Esophagus muscularis mucosa (tissue), 4 donors: ENCODE measurements at regions not wholly inside any gene's neighbourhood (a gene's known extent, or its start where the extent isn't known, plus 50 kb on each side); places are given as distances from the start of the nearest gene placed in this dataset.

ENCODE experiments used
- DNase-seq: peaks from one replicate; pipeline ENCODE4 v3.0.0-alpha.2; 2017; ENCODE audit errors: extremely low spot score
- H3K27ac ChIP-seq, 4 donors: fragments of 200-600 bp; sonication (generic); replicated peaks in 1 of 4; 1 replicate in 3 of 4; 2 replicates in 1 of 4; pipeline ENCODE4 v1.5.1; 2016 to 2019; ENCODE audit warnings: mild to moderate bottlenecking in 1 of 4
- H3K27me3 ChIP-seq, 4 donors: fragments of 200-600 bp; sonication (generic); one replicate each; pipeline versions ENCODE4 v1.5.1 to v1.6.0; 2016 to 2019
- H3K36me3 ChIP-seq, 4 donors: fragments of 200-600 bp; sonication (generic); one replicate each; pipeline ENCODE4 v1.5.1; 2016 to 2019
- H3K4me1 ChIP-seq, 4 donors: fragments of 200-600 bp; sonication (generic); one replicate each; pipeline ENCODE4 v1.5.1; 2016 to 2019
- H3K4me3 ChIP-seq, 4 donors: fragments of 200-600 bp; sonication (generic); 1 replicate in 2 of 4; 2 replicates in 2 of 4; pipeline ENCODE4 v1.5.1; 2016 to 2019; ENCODE audit warnings: mild to moderate bottlenecking in 4 of 4, moderate library complexity in 1 of 4
- H3K9me3 ChIP-seq, 4 donors: fragments of 200-600 bp; sonication (generic); 1 replicate in 3 of 4; 2 replicates in 1 of 4; pipeline ENCODE4 v1.5.1; 2016 to 2019
- EP300 ChIP-seq: sonication (generic); formaldehyde crosslinking; IDR thresholded peaks from one replicate; pipeline ENCODE4 v1.6.1; 2017; ENCODE audit warnings: antibody characterized with exemption
- POLR2A ChIP-seq: fragments of 450-650 bp; IDR thresholded peaks from one replicate; pipeline ENCODE4 v1.6.1; 2017; ENCODE audit warnings: antibody characterized with exemption, moderate library complexity, mild to moderate bottlenecking, low read depth
- POLR2AphosphoS5 ChIP-seq, 2 donors: sonication (generic); formaldehyde crosslinking; IDR thresholded peaks; one replicate each; pipeline ENCODE4 v1.6.1; 2017; ENCODE audit warnings: antibody characterized with exemption in 2 of 2
- WGBS: methylation state at CpG from one replicate; pipeline ENCODE4 v1.1.5; 2018; 5-methylcytosine and 5-hydroxymethylcytosine counted together
- intact Hi-C: fragments of 100-400 bp; cut with DNase I; formaldehyde crosslinking; loops from one replicate; pipeline ENCODE4 v1.15.1; 2023
- TF ChIP-seq, protein P1 (sequence below), 3 experiments: fragments of 200-600 bp in 2 of 3; fragments of 450-650 bp in 1 of 3; sonication (generic) in 2 of 3; IDR thresholded peaks; one replicate each; pipeline ENCODE4 v1.5.1; 2017 to 2019; ENCODE audit warnings: antibody characterized with exemption in 3 of 3, mild to moderate bottlenecking in 2 of 3, moderate library complexity in 1 of 3

DNA sequence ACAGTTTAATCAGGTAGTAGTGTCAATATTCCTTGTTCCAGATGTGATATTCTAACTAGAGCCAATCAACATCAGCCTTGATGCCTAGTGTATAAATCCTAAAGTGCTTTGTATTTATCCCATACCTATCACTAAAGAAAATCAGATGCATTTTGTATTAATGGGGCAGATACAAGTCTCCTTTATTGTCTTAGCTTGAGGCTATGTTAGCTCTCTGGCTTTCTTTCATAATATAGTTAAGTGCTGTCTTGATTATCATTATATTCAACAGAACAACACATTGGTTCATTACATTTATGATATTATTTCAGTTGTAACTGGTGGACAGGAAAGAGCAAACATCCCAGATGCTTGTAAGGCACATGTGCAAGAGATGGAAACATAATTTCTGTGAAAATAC is 338.8 kb downstream of the PLA2G4A start:
- Histone ChIP-seq H3K36me3 (no peaks in the 10 kb centered on the region), H3K27ac (no peak overlapping the region), H3K9me3 (no peaks in the 10 kb centered on the region), H3K4me3 (no peak overlapping the region), H3K4me1 (no peaks in the 10 kb centered on the region), H3K27me3 (no peaks in the 10 kb centered on the region)
- TF ChIP-seq POLR2AphosphoS5 (IDR thresholded peaks at IDR 0.05) (no peak), EP300 (no peak), POLR2A (no peak)
- TF ChIP-seq, protein P1, sequence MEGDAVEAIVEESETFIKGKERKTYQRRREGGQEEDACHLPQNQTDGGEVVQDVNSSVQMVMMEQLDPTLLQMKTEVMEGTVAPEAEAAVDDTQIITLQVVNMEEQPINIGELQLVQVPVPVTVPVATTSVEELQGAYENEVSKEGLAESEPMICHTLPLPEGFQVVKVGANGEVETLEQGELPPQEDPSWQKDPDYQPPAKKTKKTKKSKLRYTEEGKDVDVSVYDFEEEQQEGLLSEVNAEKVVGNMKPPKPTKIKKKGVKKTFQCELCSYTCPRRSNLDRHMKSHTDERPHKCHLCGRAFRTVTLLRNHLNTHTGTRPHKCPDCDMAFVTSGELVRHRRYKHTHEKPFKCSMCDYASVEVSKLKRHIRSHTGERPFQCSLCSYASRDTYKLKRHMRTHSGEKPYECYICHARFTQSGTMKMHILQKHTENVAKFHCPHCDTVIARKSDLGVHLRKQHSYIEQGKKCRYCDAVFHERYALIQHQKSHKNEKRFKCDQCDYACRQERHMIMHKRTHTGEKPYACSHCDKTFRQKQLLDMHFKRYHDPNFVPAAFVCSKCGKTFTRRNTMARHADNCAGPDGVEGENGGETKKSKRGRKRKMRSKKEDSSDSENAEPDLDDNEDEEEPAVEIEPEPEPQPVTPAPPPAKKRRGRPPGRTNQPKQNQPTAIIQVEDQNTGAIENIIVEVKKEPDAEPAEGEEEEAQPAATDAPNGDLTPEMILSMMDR (IDR thresholded peaks at IDR 0.05): no peak
- intact Hi-C loops: no loop called here
- DNase-seq: no peak

GRCh38 chr1:187168297-187168696 is 339.5 kb downstream of the PLA2G4A start:
- Histone ChIP-seq H3K4me3 (no peak overlapping the region), H3K4me1 (no peaks in the 10 kb centered on the region), H3K27ac (no peak overlapping the region), H3K36me3 (no peaks in the 10 kb centered on the region), H3K27me3 (no peaks in the 10 kb centered on the region), H3K9me3 (no peaks in the 10 kb centered on the region)
- TF ChIP-seq EP300: no peak
- DNase-seq: no peak
- WGBS: 45% methylated on average over 2 of the region's 2 CpGs
- intact Hi-C loops: no loop called here

DNA sequence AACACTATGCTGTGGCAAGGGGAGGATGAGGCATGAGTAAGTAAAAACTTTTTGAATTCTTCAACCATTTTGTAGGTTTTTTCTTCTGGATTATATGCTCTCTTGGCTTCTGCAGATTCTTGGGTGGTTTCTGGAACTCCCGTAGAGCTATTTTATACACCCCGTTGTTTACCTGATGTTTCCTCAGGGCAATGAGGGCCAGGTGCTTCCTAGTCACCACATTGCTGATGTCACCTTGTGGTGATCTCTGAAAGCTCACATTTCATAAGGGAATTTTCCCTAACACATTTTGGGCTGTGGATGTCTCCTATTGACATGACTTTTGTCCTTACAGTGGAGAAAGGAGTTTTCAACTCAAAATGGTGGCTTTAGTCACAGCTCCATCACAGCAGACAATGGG is 356.6 kb downstream of the PLA2G4A start:
- WGBS: 92% methylated on average over 2 of the region's 2 CpGs
- no peak for DNase-seq
- H3K4me1 ChIP-seq: no peaks in the 10 kb centered on the region
- intact Hi-C loops: no loop called here
- H3K9me3 ChIP-seq: no peaks in the 10 kb centered on the region
- TF ChIP-seq, protein P1 (IDR thresholded peaks at IDR 0.05): no peak
- TF ChIP-seq POLR2AphosphoS5 (IDR thresholded peaks at IDR 0.05): no peak
- no peak for TF ChIP-seq POLR2A
- no peak for TF ChIP-seq EP300
- no peaks in the 10 kb centered on the region for H3K27me3 ChIP-seq
- H3K36me3 ChIP-seq: no peaks in the 10 kb centered on the region
- H3K27ac ChIP-seq: no peak overlapping the region
- no peak overlapping the region for H3K4me3 ChIP-seq

- Histone ChIP-seq H3K4me3 (no peak overlapping the region), H3K4me1 (no peaks in the 10 kb centered on the region), H3K27me3 (no peaks in the 10 kb centered on the region), H3K27ac (no peak overlapping the region), H3K9me3 (no peaks in the 10 kb centered on the region), H3K36me3 (no peaks in the 10 kb centered on the region)
- DNase-seq: no peak
- TF ChIP-seq POLR2A (no peak), EP300 (no peak), POLR2AphosphoS5 (IDR thresholded peaks at IDR 0.05) (no peak)
- TF ChIP-seq, protein P1 (IDR thresholded peaks at IDR 0.05): no peak
- intact Hi-C loops: no loop called here
These were observed 368.9 kb downstream of the PLA2G4A start for GRCh38 chr1:187197685-187198084.

GRCh38 chr1:187203257-187203656 is 374.5 kb downstream of the PLA2G4A start:
- no peaks in the 10 kb centered on the region for H3K36me3 ChIP-seq
- no peak overlapping the region for H3K27ac ChIP-seq
- TF ChIP-seq POLR2AphosphoS5 (IDR thresholded peaks at IDR 0.05) (no peak), POLR2A (no peak), EP300 (no peak)
- TF ChIP-seq, protein P1 (IDR thresholded peaks at IDR 0.05): no peak
- H3K4me3 ChIP-seq: no peak overlapping the region
- 97% methylated on average over 5 of the region's 5 CpGs for WGBS
- H3K4me1 ChIP-seq: no peaks in the 10 kb centered on the region
- no peak for DNase-seq
- no peaks in the 10 kb centered on the region for H3K9me3 ChIP-seq
- no peaks in the 10 kb centered on the region for H3K27me3 ChIP-seq
- intact Hi-C loops: no loop called here
